H1 (cell line): ENCODE measurements at regions not wholly inside any gene's neighbourhood (a gene's known extent, or its start where the extent isn't known, plus 50 kb on each side); places are given as distances from the start of the nearest gene placed in this dataset.

ENCODE experiments used
- CBX8 ChIP-seq: fragments of 300-800, 300-1000 bp; sonication (generic); IDR thresholded peaks from 2 replicates; pipeline ENCODE4 v1.7.1; 2016; ENCODE audit warnings: low read depth, low read length, borderline replicate concordance
- HDAC2 ChIP-seq, 2 experiments: fragments of 300-600 bp in 1 of 2; sonication (generic) in 1 of 2; IDR thresholded peaks; 2 replicates each; pipeline ENCODE4 v1.6.1; 2011 to 2012; ENCODE audit warnings: low read depth in 2 of 2, low read length in 2 of 2, mild to moderate bottlenecking in 2 of 2, moderate library complexity in 2 of 2, borderline replicate concordance in 1 of 2, inconsistent platforms in 1 of 2
- TAF7 ChIP-seq: optimal IDR thresholded peaks from 2 replicates; pipeline ENCODE3; 2011; ENCODE audit warnings: low read depth, mild to moderate bottlenecking, inconsistent platforms, low read length, moderate library complexity, borderline replicate concordance

DNA sequence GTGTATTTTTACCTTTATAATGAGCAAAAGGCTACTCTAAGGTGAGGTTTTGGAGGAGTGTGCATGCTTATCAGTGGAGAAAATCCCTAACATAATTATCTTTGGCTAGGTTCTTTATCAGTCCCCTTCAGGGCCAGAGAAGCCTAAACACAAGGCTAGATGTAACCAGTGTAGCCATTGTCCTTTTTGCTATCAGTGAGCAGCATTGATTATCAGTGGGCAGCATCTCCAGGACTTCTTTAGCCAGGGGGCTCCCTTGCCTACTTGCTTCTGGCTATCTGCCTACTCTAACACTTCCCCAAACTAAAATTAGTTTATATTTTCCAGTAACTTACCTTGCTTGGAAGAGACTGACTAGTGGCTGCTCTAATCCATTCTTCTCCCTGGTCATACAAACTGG, 595.6 kb downstream of the TRAM1L1 start (continued):
- TF ChIP-seq HDAC2 (IDR thresholded peaks at IDR 0.05; ENCODE audit: borderline replicate concordance in 1 of 2, low read depth in 2 of 2, low read length in 2 of 2) (no peak), CBX8 (no peak), TAF7 (no peak)
